IMR-90 (cell line): ENCODE measurements at regions not wholly inside any gene's neighbourhood (a gene's known extent, or its start where the extent isn't known, plus 50 kb on each side); places are given as distances from the start of the nearest gene placed in this dataset.

Experiments
- ATAC-seq: fragments of 200-7000 bp; cut with Tn5 transposase; 2 replicates; pipeline ENCODE4 v1.9.1; 2020; ENCODE audit warnings: low read depth, mild to moderate bottlenecking, moderate library complexity
- BruUV-seq: library from RNA; stranded (reverse); fragments of 400-500 nt; replicated peaks from 2 replicates; lab custom pipeline; 2021; lab: Mats Ljungman, UMichigan
- CTCF ChIA-PET: fragments of 300-600 bp; formaldehyde crosslinking; extraction: SDS; loops from one replicate; lab custom pipeline; 2021; ENCODE audit warnings: antibody characterized with exemption; lab: Yijun Ruan, JAX
- POLR2A ChIA-PET: fragments of 300-600 bp; sonication (Branson Sonifier 250); formaldehyde crosslinking; loops from one replicate; lab custom pipeline; 2022; ENCODE audit warnings: antibody characterized with exemption; ENCODE audit not compliant: unreplicated experiment; lab: Charles Lee
- DNase-seq: peaks from one replicate; pipeline ENCODE4 v3.0.0; 2013
- H2AFZ ChIP-seq: replicated peaks from 2 replicates; pipeline ENCODE3; 2013; ENCODE audit warnings: low read length, mild to moderate bottlenecking; ENCODE audit not compliant: poor library complexity
- H2AK5ac ChIP-seq: 2 replicates; pipeline ENCODE4 v1.6.1; 2013; ENCODE audit warnings: low read depth, low read length, inconsistent platforms
- H2AK9ac ChIP-seq: replicated peaks from 2 replicates; pipeline ENCODE3; 2013; ENCODE audit warnings: mild to moderate bottlenecking, low read depth, low read length, moderate library complexity; ENCODE audit not compliant: poor library complexity
- H2BK120ac ChIP-seq: 2 replicates; pipeline ENCODE4 v1.6.1; 2013; ENCODE audit warnings: low read depth, low read length, inconsistent platforms
- H2BK15ac ChIP-seq: 3 replicates; pipeline ENCODE4 v1.6.1; 2013; ENCODE audit warnings: low read depth, low read length, inconsistent platforms
- H2BK20ac ChIP-seq: 2 replicates; pipeline ENCODE4 v1.6.1; 2013; ENCODE audit warnings: low read depth, mild to moderate bottlenecking, inconsistent platforms, low read length, moderate library complexity
- H2BK5ac ChIP-seq: 2 replicates; pipeline ENCODE4 v1.6.1; 2013; ENCODE audit warnings: mild to moderate bottlenecking, low read depth, low read length, inconsistent platforms; ENCODE audit not compliant: poor library complexity, severe bottlenecking
- H3K14ac ChIP-seq: replicated peaks from 2 replicates; pipeline ENCODE4 v1.6.1; 2013; ENCODE audit warnings: low read depth, low read length, inconsistent platforms
- H3K18ac ChIP-seq: 2 replicates; pipeline ENCODE4 v1.6.1; 2013; ENCODE audit warnings: low read depth, low read length, control low read depth
- H3K23ac ChIP-seq: 2 replicates; pipeline ENCODE4 v1.6.1; 2013; ENCODE audit warnings: low read depth, low read length, inconsistent platforms
- H3K27ac ChIP-seq: 2 replicates; pipeline ENCODE4 v1.5.1; 2013; ENCODE audit warnings: mild to moderate bottlenecking, control low read depth, low read length; ENCODE audit not compliant: insufficient read depth
- H3K27me3 ChIP-seq: 2 replicates; pipeline ENCODE4 v1.6.1; 2013; ENCODE audit warnings: low read length; ENCODE audit not compliant: control insufficient read depth, insufficient read depth
- H3K36me3 ChIP-seq: 2 replicates; pipeline ENCODE4 v1.6.1; 2013; ENCODE audit warnings: low read length, mixed read lengths; ENCODE audit not compliant: control insufficient read depth, insufficient read depth
- H3K4ac ChIP-seq: 2 replicates; pipeline ENCODE4 v1.6.1; 2013; ENCODE audit warnings: low read depth, low read length, inconsistent platforms
- H3K4me1 ChIP-seq: 2 replicates; pipeline ENCODE4 v1.6.1; 2013; ENCODE audit warnings: low read length, mixed read lengths; ENCODE audit not compliant: control insufficient read depth, insufficient read depth
- H3K4me2 ChIP-seq: 2 replicates; pipeline ENCODE4 v1.6.1; 2013; ENCODE audit warnings: low read depth, mild to moderate bottlenecking, control low read depth, low read length, moderate library complexity
- H3K4me3 ChIP-seq: 2 replicates; pipeline ENCODE4 v1.5.1; 2013; ENCODE audit warnings: low read depth, mild to moderate bottlenecking, control low read depth, low read length, moderate library complexity; ENCODE audit not compliant: insufficient read depth
- H3K56ac ChIP-seq: 2 replicates; pipeline ENCODE4 v1.6.1; 2013; ENCODE audit warnings: low read length, inconsistent platforms; ENCODE audit not compliant: insufficient read depth; ENCODE audit errors: extremely low read depth
- H3K79me1 ChIP-seq, 2 experiments: 2 replicates each; pipeline ENCODE4 v1.6.1; 2013; ENCODE audit warnings: low read length in 2 of 2, inconsistent platforms in 1 of 2, low read depth in 1 of 2
- H3K9ac ChIP-seq: 2 replicates; pipeline ENCODE4 v1.6.1; 2013; ENCODE audit warnings: low read depth, low read length, control low read depth
- H3K9me1 ChIP-seq: 2 replicates; pipeline ENCODE4 v1.6.1; 2013; ENCODE audit warnings: low read length, inconsistent platforms; ENCODE audit not compliant: insufficient read depth
- H3K9me3 ChIP-seq: 2 replicates; pipeline ENCODE4 v1.6.1; 2013; ENCODE audit warnings: low read length; ENCODE audit not compliant: control insufficient read depth, insufficient read depth
- H4K20me1 ChIP-seq: 2 replicates; pipeline ENCODE4 v1.6.1; 2013; ENCODE audit warnings: low read length, inconsistent platforms; ENCODE audit not compliant: insufficient read depth
- H4K5ac ChIP-seq: 2 replicates; pipeline ENCODE4 v1.6.1; 2013; ENCODE audit warnings: mild to moderate bottlenecking, low read depth, low read length, control low read depth
- H4K8ac ChIP-seq, 2 experiments: 2 replicates each; pipeline ENCODE4 v1.6.1; 2013; ENCODE audit warnings: low read depth in 2 of 2, low read length in 2 of 2, control low read depth in 1 of 2, inconsistent platforms in 1 of 2
- H4K91ac ChIP-seq: 2 replicates; pipeline ENCODE4 v1.6.1; 2013; ENCODE audit warnings: low read depth, low read length, inconsistent platforms; ENCODE audit not compliant: insufficient read depth
- CEBPB ChIP-seq: IDR thresholded peaks from 2 replicates; pipeline ENCODE4 v1.6.1; 2012; ENCODE audit warnings: low read depth, low read length, improper control_type of control experiment
- CHD1 ChIP-seq: IDR thresholded peaks from 2 replicates; pipeline ENCODE4 v1.6.1; 2012; ENCODE audit warnings: low read depth, low read length, improper control_type of control experiment
- MAFK ChIP-seq: IDR thresholded peaks from 2 replicates; pipeline ENCODE4 v1.6.1; 2012; ENCODE audit warnings: low read depth, low read length, improper control_type of control experiment
- MAZ ChIP-seq: IDR thresholded peaks from 2 replicates; pipeline ENCODE4 v1.6.1; 2012; ENCODE audit warnings: low read depth, mild to moderate bottlenecking, low read length, improper control_type of control experiment, moderate library complexity, borderline replicate concordance
- NFE2L2 ChIP-seq: fragments of 150-350 bp; IDR thresholded peaks from 2 replicates; pipeline ENCODE4 v1.6.1; 2016; ENCODE audit warnings: low read depth, mild to moderate bottlenecking, low read length
- RCOR1 ChIP-seq: IDR thresholded peaks from 2 replicates; pipeline ENCODE4 v1.6.1; 2012; ENCODE audit warnings: mild to moderate bottlenecking, low read length, improper control_type of control experiment; ENCODE audit not compliant: insufficient replicate concordance
- SMC3 ChIP-seq: fragments of 150-350 bp; IDR thresholded peaks from 2 replicates; pipeline ENCODE4 v1.6.1; 2016; ENCODE audit warnings: low read depth, mild to moderate bottlenecking, antibody characterized with exemption, low read length, moderate library complexity
- WGBS, 2 experiments: methylation state at CpG; one replicate each; pipeline versions ENCODE4 v1.1.5 to v1.1.7; 2013; ENCODE audit warnings: missing lambda C conversion rate in 2 of 2; ENCODE audit not compliant: insufficient read length in 1 of 2; ENCODE audit errors: extremely low coverage in 2 of 2; 5-methylcytosine and 5-hydroxymethylcytosine counted together
- dilution Hi-C: fragments of 300-500 bp; cut with HindIII; formaldehyde crosslinking; loops from one replicate; pipeline ENCODE4 v1.14.3; 2018; ENCODE audit warnings: low sequenced_read_pairs; ENCODE audit not compliant: unreplicated experiment
- in situ Hi-C: fragments of 300-500 bp; cut with MboI; formaldehyde crosslinking; loops from 3 replicates; pipeline ENCODE4 v1.14.3; 2019; ENCODE audit warnings: low sequenced_read_pairs, inconsistent platforms, mixed read lengths
- intact Hi-C: fragments of 100-400 bp; cut with micrococcal nuclease; formaldehyde crosslinking; loops from 2 replicates; pipeline ENCODE4 v1.10.0; 2022
- TF ChIP-seq, protein P1 (sequence below): conservative IDR thresholded peaks from 2 replicates; pipeline ENCODE4 v1.5.1; 2012; ENCODE audit warnings: mild to moderate bottlenecking, low read depth, low read length, improper control_type of control experiment

- H3K4me1 ChIP-seq: no peaks in the 10 kb centered on the region; the same call in 1 of the 2 replicates
- H4K20me1 ChIP-seq: no peaks in the 10 kb centered on the region
- no peak overlapping the region for H2BK5ac ChIP-seq
- no peak overlapping the region for H3K14ac ChIP-seq
- 0 out of 3 replicates have a peak overlapping the region, but pooled peaks have one; percentile 19 for H2BK15ac ChIP-seq
- no peak overlapping the region for H3K9ac ChIP-seq
- H3K79me1 ChIP-seq: no peaks in the 10 kb centered on the region
- no peaks in the 10 kb centered on the region for H3K9me1 ChIP-seq
- no peak overlapping the region for H3K23ac ChIP-seq
- BruUV-seq: no TSS peak
- H2BK20ac ChIP-seq: no peak overlapping the region
- H3K56ac ChIP-seq: no peak overlapping the region
- H2BK120ac ChIP-seq: no peak overlapping the region
- H4K8ac ChIP-seq: no peak overlapping the region
- no peaks in the 10 kb centered on the region for H3K27me3 ChIP-seq
- DNase-seq: no peak
- H3K4me2 ChIP-seq: peak overlapping the region; percentile 29; the same call in 1 of the 2 replicates
- no peak overlapping the region for H2AK9ac ChIP-seq
- H4K5ac ChIP-seq: no peak overlapping the region; the same call in 1 of the 2 replicates
- H3K4ac ChIP-seq: no peak overlapping the region
- H3K4me3 ChIP-seq: no peak overlapping the region
- in situ Hi-C loops (no loop called here), intact Hi-C loops (no loop called here), dilution Hi-C loops (no loop called here)
- no peak for ATAC-seq
- no peak overlapping the region for H3K27ac ChIP-seq
- H3K18ac ChIP-seq: peak overlapping the region; percentile 37; the same call in 1 of the 2 replicates
- no peak overlapping the region for H2AFZ ChIP-seq
- no peak overlapping the region for H4K91ac ChIP-seq
- no peak for TF ChIP-seq RCOR1
- TF ChIP-seq, protein P1, sequence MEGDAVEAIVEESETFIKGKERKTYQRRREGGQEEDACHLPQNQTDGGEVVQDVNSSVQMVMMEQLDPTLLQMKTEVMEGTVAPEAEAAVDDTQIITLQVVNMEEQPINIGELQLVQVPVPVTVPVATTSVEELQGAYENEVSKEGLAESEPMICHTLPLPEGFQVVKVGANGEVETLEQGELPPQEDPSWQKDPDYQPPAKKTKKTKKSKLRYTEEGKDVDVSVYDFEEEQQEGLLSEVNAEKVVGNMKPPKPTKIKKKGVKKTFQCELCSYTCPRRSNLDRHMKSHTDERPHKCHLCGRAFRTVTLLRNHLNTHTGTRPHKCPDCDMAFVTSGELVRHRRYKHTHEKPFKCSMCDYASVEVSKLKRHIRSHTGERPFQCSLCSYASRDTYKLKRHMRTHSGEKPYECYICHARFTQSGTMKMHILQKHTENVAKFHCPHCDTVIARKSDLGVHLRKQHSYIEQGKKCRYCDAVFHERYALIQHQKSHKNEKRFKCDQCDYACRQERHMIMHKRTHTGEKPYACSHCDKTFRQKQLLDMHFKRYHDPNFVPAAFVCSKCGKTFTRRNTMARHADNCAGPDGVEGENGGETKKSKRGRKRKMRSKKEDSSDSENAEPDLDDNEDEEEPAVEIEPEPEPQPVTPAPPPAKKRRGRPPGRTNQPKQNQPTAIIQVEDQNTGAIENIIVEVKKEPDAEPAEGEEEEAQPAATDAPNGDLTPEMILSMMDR: no peak
- TF ChIP-seq MAZ: no peak
- no peak for TF ChIP-seq CHD1
- TF ChIP-seq NFE2L2: no peak
- TF ChIP-seq CEBPB: no peak
- no peak for TF ChIP-seq SMC3
- no peak for TF ChIP-seq MAFK
- no peak overlapping the region for H2AK5ac ChIP-seq
- H3K36me3 ChIP-seq: no peaks in the 10 kb centered on the region
- ChIA-PET POLR2A (no interaction called here), CTCF (no interaction called here)
- peaks cover 9% of the 10 kb centered on the region for H3K9me3 ChIP-seq
- WGBS, 2 experiments: 37% methylated on average over 2 of the region's 4 CpGs; no CpG with 5 or more reads in 1 of the 2 experiments
These were observed 581.6 kb upstream of the ADAMTS5 start for GRCh38 chr21:27548486-27548885.
